NT2/D1 (cell line): ENCODE measurements at regions not wholly inside any gene's neighbourhood (a gene's known extent, or its start where the extent isn't known, plus 50 kb on each side); places are given as distances from the start of the nearest gene placed in this dataset.

Experiments used
- SUZ12 ChIP-seq: IDR thresholded peaks from 2 replicates; pipeline ENCODE4 v1.6.1; 2011; ENCODE audit not compliant: insufficient read length, insufficient read depth; ENCODE audit errors: extremely low read depth
- YY1 ChIP-seq: IDR thresholded peaks from 2 replicates; pipeline ENCODE4 v1.6.1; 2011; ENCODE audit not compliant: insufficient read length, insufficient read depth
- ZNF274 ChIP-seq: IDR thresholded peaks from 2 replicates; pipeline ENCODE4 v1.6.1; 2011; ENCODE audit warnings: mild to moderate bottlenecking, low read depth, low read length

GRCh38 chr1:194071205-194071604 lies 884.8 kb upstream of the B3GALT2 start:
- no peak for TF ChIP-seq YY1
- TF ChIP-seq SUZ12: no peak
- TF ChIP-seq ZNF274: no peak
